ENCODE measurements at regions not wholly inside any gene's neighbourhood (a gene's known extent, or its start where the extent isn't known, plus 50 kb on each side); places are given as distances from the start of the nearest gene placed in this dataset.

DNA sequence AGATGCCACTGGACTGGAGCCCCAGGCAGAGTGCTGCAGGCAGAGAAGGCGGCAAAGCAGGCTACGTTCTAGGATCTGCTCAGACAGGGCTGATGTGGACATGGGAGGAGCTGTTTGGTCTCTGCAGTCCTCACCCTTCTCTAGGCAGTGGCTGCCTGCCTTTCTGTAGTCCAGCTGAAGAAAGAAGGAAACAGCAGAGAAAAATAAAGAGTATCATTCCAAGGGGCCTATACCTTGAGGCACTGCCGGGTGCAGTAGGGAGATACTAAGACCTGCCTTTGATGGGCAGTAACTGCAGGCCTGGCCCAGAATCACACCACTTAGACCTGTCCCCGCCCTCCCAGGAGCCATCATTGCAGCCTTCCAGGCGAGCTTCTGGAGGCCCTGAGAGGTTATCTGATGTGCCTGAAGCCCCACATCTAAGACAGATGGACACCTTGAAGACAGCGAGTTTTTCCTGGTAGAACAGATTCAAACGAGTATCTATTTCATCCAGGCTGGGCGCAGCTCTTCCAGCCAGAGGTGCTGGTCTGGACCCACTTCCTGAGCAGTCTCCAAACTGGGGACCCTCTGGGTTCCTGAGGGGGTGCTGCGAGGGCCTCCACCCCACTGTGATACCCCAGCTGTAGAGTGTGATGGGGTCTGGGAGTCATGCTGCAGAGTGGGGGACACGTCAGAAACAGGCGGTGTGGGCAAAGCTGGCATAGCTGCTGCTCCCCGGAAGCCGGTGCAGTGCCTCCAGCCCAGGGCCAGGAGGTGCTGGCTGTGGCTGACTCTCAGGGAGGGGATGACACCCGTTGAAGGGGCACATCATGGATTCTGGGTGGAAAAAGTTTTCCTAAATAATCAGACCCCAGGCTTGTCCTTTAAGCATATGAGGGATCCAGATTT is 87.3 kb upstream of the OTOS start:
- DNase-seq = no peak

GRCh38 chr2:240229005-240229404 is 88.5 kb upstream of the OTOS start:
- DNase-seq = no peak

DNA sequence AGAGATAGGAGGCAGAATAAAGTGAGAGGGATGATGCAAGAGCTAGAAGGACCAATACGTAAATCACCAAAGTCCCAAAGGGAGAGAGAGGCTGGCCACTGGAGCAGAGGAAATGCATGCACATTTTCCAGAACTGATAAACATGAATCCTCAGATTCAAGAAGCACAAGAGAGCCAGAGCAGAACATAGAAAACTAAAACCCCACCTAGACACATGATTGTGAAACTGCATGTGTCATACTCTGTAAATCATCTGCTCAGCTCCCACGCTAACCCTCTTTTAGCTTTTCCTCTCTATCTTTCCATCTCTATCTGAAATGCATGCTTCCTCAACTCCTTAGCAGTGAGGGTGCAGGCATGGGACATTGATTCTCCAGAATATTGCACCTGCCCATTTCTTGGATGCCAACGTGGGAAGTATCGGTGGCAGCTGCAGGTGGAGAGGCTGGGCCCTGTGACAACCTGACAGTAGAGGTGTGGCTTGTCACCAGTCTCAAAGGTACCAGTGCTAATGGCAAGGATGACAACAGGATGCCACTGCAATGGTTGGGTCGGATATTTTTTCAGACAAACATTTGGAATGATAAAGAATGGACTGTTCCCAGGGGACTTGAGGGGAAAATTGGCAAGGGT is 89.3 kb upstream of the OTOS start:
- DNase-seq = no peak

DNA sequence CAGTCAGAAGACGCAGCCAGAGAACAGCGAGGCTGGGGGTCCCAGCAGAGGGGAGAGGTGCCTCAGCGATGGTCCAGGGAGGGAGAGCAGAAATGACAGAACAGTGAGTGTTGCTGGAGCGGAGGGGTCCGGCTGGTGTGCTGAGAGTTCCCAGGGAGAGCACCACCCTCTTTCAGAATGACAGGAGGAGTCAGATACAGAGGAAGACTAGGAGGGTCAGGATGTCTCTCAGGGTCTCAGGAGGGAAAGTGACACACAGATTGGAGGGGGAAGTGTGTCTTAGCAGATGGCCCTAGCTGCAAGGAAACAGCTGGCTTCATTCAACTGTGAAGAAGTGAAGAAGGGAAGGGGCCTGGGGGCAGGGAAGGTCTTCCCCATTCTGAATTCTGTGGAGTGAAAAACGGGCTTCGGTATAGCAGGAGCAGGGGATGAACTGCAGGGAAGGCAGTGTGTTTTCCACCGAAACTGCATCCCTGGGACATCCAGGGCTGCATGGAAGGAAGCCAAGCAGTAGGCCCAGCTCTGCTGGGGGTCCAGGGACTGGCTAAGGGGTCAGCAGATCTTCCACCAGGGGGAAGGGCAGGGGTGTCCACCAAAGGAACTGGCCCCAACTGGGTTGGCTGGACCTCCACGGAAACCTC is 90.0 kb upstream of the OTOS start:
- no peak for DNase-seq

DNA sequence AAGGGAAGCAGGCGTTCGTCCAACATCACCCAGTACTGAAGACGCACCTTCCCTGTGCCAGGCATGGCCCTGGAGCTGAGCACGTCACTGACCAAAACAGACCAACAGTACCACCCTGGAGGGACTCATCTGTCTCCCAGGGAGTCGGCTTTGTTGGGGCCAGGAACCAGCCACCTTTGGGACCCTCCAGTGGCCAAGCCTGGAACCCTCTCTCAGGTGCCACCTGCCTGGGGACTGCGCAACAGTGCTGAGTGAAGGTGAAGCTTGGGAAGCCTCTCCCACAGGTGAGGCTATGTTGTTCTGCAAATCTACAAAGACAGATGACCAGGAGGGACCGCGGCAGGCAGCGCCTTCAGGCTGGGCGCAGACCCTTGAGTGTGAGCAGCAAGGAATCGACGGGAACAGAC is 91.4 kb upstream of the OTOS start:
- no peak for DNase-seq

GRCh38 chr2:240232264-240232915 is 91.9 kb upstream of the OTOS start:
- DNase-seq = no peak

GRCh38 chr2:240232961-240233884 is 92.8 kb upstream of the OTOS start:
- peak; percentile 67 for DNase-seq

DNA sequence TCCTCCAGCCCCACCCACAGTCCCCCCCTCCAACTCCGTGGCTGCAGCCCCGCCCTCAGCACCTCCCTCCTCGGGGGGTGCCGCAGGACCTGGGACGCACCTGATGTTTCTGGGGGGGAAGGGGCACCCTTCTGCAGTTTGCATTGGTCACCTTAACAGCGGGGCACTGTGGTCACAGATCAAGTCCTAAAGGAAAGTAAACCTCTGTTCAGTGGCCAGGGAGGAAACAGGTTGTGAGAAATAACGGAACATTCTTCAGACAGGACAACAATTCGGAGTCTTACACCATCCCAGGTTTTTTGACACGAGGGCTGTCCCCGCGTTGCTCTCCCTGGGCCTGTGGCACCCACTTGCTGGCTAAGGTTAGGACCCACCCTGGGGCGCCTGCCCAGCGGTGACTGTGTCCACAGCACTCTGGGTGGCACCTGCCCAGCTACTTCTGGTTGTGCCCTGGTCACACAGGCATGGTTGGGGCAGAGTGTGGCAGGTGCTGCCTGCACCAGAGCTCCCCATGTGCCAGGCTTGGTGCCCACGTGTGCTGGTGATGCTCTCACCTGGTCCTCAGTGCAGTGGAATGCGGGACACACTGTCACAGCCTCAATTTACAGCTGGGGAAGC is 93.5 kb upstream of the OTOS start:
- DNase-seq = no peak

GRCh38 chr2:240234503-240234951 is 94.1 kb upstream of the OTOS start:
- DNase-seq = no peak

DNA sequence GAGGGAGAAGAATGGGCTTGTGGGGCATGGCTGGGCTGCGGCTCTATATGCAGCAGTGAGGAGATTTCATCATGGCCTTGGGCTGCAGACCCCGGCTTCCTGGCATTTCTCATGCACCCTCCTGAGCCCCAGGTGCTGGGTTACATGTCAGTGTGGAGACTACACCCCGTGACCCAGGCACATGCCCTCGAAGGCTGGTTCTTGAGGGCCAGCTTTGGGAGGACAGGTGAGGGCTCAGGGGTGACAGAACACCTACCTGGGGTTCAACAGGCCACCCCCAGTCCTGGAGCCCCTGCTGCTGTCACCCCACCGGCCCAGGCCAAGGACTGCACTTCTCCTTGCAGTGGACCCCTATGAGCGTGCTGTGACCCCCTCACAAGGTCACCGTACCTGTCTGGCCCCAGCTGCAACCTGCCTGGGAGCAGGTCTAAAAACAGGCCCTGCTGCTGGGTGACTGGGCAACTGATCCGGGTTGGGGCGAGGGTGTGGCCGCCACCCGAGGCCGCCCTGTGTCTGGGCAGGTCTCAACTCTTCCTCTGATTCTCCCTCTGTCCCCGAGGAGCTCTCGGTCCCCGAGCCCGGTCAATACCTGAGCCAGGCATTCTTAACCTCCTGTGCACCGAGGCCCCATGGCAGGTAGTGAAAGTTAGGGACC is 94.8 kb upstream of the OTOS start:
- DNase-seq = no peak

DNA sequence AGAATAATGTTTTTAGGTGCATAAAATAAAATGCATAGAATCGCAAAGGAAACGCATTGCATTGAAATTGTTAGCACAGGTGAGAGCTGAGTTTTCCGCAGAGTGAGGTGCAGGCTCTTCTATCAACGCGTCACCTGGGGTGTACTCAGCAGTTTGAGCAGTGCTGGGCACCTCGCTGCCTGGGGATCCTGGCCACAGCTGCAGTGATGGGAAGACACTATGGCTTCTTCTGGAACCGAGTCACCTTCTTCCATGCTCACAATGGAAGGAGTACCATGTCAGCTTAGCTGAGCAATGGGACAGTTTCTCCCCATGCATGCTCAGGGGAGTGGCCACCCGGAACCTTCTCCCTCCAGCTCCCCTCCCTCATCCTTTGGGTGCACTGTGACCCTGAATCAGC is 95.4 kb upstream of the OTOS start:
- no peak for DNase-seq

DNA sequence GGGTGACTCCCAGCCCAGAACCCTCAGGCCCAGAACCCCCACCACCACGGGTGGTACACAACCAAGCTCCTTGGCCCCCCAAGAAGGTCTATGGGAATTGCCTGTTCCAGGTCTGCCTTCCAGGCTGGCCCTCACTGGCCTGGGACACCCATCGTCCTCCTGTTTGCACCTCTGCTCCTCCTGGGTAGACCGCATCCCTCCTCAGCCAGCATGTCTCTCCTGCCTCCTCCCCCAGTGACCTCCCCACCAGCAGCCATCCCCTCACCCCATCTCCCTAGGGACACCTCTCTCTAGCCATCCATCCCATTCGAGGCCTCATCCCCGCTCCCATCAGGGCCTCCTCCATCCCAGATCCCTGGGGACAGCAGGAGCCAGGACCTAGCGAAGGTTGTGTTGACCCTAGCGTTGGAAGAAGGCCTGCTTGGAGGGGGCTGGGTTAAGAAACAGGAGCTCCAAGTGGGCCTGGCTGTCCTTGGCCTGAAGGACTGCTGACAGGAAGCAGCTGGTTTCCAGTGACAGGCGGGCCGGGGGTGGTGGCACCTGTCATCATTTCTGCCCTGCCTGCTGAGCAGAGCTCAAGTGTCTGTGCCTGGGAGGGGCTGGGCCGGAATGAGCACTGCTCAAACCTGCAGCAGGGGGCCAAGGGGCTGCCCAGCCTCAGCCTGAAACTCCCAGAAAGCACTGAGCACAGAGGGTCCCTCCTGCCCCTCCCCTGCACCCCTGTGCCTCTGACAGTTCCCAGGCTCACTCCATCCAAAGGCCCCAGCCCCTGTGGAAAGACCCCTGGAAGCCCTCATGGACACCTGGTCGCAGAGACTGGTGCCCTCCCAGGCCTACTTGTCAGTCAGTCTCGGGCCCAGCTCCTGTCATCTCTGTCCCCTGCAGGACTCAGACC is 96.0 kb upstream of the OTOS start:
- no peak for DNase-seq

DNA sequence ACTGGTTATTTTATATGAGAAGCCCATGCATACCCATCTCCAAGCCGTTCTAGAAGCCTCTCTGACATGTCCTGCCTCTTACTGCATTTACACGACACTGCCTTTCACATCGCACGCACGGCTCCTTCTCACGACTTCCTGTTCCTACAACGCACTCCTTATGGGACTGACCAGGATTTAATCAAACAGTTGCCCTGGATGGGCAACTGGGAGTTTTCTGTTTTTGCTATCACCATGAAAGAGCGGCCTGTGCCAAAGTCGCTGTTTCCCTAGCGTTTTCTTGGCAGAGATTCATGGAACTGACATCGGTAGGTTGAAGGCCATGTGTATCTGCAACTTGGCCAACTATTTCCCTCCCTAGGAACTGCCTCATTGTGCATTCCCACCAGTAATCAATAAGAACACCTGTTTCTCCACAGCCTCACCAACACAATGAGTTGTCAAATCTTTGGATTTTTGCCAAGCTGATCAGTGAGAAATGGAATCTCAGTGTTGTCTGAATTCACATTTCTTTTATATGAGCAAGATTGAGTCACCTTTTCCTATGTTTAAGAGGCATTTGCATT is 97.2 kb upstream of the OTOS start:
- DNase-seq = no peak

DNA sequence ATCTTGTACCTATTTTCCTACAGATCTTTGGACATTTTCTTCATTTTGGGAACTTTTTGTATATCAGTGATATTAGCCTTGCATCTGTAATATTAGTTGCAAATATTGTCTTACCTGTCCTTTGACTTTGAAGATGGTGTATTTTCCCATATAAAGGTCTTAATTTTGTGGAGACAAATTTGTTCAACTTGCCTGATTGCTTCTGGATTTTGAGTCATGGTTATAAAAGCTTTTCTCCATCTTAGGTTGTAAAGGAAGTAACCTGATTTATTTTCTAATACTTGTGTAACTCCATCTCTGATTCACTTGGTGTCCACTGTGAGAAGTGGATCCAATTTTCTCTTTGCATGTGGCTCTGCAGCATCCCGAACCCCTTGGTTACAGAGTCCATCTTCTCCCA is 97.7 kb upstream of the OTOS start:
- DNase-seq = no peak

GRCh38 chr2:240238786-240239185 is 98.3 kb upstream of the OTOS start:
- DNase-seq = no peak

- no peak for DNase-seq
Observed at GRCh38 chr2:240239325-240239724, 98.9 kb upstream of the OTOS start.

DNA sequence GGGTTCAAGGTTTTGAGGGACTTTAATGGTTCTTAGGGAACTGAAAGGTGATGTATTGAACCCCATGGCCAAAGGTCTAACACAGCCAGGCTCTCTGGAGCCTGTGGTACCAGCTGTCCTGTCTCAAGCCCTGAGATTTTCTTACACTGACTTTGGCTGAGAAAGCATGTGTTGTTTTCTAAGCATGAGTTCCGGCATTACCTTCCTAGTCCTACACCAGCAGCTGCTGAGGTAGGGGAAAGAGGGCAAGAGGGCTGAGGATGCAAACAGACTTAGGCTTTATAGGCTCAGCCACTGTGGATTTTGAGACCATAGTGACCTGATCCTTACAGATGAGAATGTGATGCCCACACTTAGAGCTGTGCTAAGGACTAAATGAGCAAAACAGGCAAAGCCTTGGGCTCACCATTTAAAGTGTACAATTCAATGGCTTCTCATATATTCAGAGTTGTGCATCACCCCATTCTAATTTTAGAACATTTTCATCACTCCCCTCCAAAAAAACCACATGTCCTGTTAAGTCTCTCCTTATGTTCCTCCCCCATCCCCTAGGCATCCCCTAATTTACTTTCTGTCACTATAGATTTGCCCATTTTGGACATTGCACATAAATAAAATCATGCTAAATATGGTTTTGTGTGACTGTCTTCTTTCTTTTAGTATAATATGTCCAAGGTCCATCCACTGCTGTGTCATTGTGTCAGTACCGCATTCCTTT is 99.7 kb upstream of the OTOS start:
- no peak for DNase-seq

DNA sequence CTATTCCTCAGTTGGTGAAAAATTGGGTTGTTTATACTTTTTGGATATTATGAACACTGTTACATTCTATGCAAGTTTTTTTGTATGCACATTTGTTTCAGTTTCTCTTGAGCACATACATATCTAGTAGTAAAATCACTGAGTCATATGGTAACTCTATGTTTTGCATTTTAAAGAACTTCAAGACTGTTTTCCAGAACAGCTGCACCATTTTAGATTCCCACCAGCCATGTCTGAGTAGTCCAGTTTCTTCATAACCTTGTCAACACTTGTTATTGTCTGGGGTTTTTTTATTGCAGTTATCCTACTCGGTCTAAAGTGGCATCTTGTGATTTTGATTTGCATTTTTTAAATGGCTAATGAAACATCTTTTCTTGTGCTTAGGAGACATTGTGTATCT is 100.3 kb upstream of the OTOS start:
- DNase-seq = no peak

GRCh38 chr2:240241572-240241971 is 101.1 kb upstream of the OTOS start:
- no peak for DNase-seq
